ENCODE measurements at regions not wholly inside any gene's neighbourhood (a gene's known extent, or its start where the extent isn't known, plus 50 kb on each side); places are given as distances from the start of the nearest gene placed in this dataset.

DNA sequence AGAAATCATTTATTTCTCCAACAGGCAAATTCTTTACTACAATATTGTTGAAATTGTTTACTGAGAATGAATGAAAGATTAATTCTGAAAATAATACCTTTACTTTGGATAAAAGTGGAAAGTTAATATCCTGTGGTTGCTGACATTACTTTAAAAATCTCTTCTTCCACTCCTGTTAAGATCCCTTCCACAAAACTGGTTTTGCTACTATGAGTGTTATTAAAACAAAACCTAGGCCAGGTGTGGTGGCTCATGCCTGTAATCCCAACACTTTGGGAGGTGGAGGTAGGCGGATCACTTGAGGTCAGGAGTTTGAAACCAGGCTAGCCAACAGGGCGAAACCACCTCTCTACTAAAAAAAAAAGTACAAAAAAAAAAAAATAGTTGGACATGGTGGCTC lies 123.9 kb upstream of the CCDC150 start:
- BruUV-seq (replicated peaks) = no TSS peak
- Histone ChIP-seq H3K27ac (ENCODE audit: low read depth, low read length) (no peak overlapping the region), H3K9ac (ENCODE audit: low read length) (no peak overlapping the region), H2AFZ (ENCODE audit: low read depth, low read length, poor library complexity, severe bottlenecking) (no peak overlapping the region), H3K27me3 (ENCODE audit: insufficient read depth, low read length) (no peaks in the 10 kb centered on the region), H3K36me3 (ENCODE audit: control insufficient read depth in 1 of 2, insufficient read depth in 2 of 2, low read length in 2 of 2) (no peaks in the 10 kb centered on the region), H3K4me2 (ENCODE audit: low read length) (no peak overlapping the region), H3K79me2 (ENCODE audit: insufficient read depth, low read length) (no peaks in the 10 kb centered on the region), H3K9me2 (ENCODE audit: insufficient read depth) (no peaks in the 10 kb centered on the region), H4K20me1 (ENCODE audit: insufficient read depth) (no peaks in the 10 kb centered on the region), H3K9me3 (ENCODE audit: control insufficient read depth in 1 of 2, insufficient read depth in 1 of 2, low read depth in 1 of 2, low read length in 2 of 2) (no peaks in the 10 kb centered on the region), H3K4me1 (ENCODE audit: control insufficient read depth in 1 of 2, insufficient read depth in 2 of 2, low read length in 2 of 2) (no peaks in the 10 kb centered on the region), H3K4me3 (replicated peaks in 1 of 2; ENCODE audit: low read depth in 1 of 2, low read length in 2 of 2) (no peak overlapping the region)
- TF ChIP-seq POLR2A (IDR thresholded peaks at IDR 0.05; ENCODE audit: borderline replicate concordance, extremely low read depth, insufficient read depth, insufficient read length) (no peak), YY1 (IDR thresholded peaks at IDR 0.05; ENCODE audit: extremely low read depth, insufficient replicate concordance, low read depth, low read length) (no peak), ZFX (IDR thresholded peaks at IDR 0.05) (no peak), JUND (IDR thresholded peaks at IDR 0.05) (no peak), EZH2 (IDR thresholded peaks at IDR 0.05) (no peak), SRF (IDR thresholded peaks at IDR 0.05; ENCODE audit: low read depth) (no peak), EZH2phosphoT487 (IDR thresholded peaks at IDR 0.05; ENCODE audit: borderline replicate concordance) (no peak), SIN3A (IDR thresholded peaks at IDR 0.05; ENCODE audit: low read depth) (no peak), RAD21 (IDR thresholded peaks at IDR 0.05; ENCODE audit: low read depth) (no peak), FOSL1 (IDR thresholded peaks at IDR 0.05; ENCODE audit: low read depth) (no peak), POLR2AphosphoS5 (IDR thresholded peaks at IDR 0.05; ENCODE audit: low read depth, low read length) (no peak), EGR1 (IDR thresholded peaks at IDR 0.05; ENCODE audit: low read depth) (no peak), CEBPB (IDR thresholded peaks at IDR 0.05; ENCODE audit: low read depth) (no peak), CBX3 (IDR thresholded peaks at IDR 0.05; ENCODE audit: low read depth) (no peak)
- TF ChIP-seq, protein P1, sequence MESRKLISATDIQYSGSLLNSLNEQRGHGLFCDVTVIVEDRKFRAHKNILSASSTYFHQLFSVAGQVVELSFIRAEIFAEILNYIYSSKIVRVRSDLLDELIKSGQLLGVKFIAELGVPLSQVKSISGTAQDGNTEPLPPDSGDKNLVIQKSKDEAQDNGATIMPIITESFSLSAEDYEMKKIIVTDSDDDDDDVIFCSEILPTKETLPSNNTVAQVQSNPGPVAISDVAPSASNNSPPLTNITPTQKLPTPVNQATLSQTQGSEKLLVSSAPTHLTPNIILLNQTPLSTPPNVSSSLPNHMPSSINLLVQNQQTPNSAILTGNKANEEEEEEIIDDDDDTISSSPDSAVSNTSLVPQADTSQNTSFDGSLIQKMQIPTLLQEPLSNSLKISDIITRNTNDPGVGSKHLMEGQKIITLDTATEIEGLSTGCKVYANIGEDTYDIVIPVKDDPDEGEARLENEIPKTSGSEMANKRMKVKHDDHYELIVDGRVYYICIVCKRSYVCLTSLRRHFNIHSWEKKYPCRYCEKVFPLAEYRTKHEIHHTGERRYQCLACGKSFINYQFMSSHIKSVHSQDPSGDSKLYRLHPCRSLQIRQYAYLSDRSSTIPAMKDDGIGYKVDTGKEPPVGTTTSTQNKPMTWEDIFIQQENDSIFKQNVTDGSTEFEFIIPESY (IDR thresholded peaks at IDR 0.05; ENCODE audit: extremely low read depth, insufficient replicate concordance, low read length) = no peak
- TF ChIP-seq, protein P2, sequence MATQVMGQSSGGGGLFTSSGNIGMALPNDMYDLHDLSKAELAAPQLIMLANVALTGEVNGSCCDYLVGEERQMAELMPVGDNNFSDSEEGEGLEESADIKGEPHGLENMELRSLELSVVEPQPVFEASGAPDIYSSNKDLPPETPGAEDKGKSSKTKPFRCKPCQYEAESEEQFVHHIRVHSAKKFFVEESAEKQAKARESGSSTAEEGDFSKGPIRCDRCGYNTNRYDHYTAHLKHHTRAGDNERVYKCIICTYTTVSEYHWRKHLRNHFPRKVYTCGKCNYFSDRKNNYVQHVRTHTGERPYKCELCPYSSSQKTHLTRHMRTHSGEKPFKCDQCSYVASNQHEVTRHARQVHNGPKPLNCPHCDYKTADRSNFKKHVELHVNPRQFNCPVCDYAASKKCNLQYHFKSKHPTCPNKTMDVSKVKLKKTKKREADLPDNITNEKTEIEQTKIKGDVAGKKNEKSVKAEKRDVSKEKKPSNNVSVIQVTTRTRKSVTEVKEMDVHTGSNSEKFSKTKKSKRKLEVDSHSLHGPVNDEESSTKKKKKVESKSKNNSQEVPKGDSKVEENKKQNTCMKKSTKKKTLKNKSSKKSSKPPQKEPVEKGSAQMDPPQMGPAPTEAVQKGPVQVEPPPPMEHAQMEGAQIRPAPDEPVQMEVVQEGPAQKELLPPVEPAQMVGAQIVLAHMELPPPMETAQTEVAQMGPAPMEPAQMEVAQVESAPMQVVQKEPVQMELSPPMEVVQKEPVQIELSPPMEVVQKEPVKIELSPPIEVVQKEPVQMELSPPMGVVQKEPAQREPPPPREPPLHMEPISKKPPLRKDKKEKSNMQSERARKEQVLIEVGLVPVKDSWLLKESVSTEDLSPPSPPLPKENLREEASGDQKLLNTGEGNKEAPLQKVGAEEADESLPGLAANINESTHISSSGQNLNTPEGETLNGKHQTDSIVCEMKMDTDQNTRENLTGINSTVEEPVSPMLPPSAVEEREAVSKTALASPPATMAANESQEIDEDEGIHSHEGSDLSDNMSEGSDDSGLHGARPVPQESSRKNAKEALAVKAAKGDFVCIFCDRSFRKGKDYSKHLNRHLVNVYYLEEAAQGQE (IDR thresholded peaks at IDR 0.05; ENCODE audit: low read depth) = no peak
- TF ChIP-seq, protein P3, sequence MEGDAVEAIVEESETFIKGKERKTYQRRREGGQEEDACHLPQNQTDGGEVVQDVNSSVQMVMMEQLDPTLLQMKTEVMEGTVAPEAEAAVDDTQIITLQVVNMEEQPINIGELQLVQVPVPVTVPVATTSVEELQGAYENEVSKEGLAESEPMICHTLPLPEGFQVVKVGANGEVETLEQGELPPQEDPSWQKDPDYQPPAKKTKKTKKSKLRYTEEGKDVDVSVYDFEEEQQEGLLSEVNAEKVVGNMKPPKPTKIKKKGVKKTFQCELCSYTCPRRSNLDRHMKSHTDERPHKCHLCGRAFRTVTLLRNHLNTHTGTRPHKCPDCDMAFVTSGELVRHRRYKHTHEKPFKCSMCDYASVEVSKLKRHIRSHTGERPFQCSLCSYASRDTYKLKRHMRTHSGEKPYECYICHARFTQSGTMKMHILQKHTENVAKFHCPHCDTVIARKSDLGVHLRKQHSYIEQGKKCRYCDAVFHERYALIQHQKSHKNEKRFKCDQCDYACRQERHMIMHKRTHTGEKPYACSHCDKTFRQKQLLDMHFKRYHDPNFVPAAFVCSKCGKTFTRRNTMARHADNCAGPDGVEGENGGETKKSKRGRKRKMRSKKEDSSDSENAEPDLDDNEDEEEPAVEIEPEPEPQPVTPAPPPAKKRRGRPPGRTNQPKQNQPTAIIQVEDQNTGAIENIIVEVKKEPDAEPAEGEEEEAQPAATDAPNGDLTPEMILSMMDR (IDR thresholded peaks at IDR 0.05 in 2 of 3, conservative IDR thresholded peaks at IDR 0.05 in 1 of 3; ENCODE audit: borderline replicate concordance in 1 of 3, insufficient read depth in 1 of 3, low read depth in 2 of 3, low read length in 2 of 3) = no peak
- ChIA-PET POLR2A (no interaction called here), RAD21 (ENCODE audit: low non-redundant PET in 1 of 2, low total read pairs in 2 of 2, uncharacterized antibody in 2 of 2, unreplicated experiment in 2 of 2) (no interaction called here), CTCF (no interaction called here)
- ATAC-seq (no peak), DNase-seq (ENCODE audit: low read depth, low spot score) (no peak)
- intact Hi-C loops (cut with micrococcal nuclease) = no loop called here

All from HCT116 (cell line).